GM20000 (cell line): ENCODE measurements at regions not wholly inside any gene's neighbourhood (a gene's known extent, or its start where the extent isn't known, plus 50 kb on each side); places are given as distances from the start of the nearest gene placed in this dataset.

Experiments used
- DNase-seq: peaks from one replicate; pipeline ENCODE4 v3.0.0; 2012; ENCODE audit warnings: low spot score
- TF ChIP-seq, protein P1 (sequence below): IDR thresholded peaks from 2 replicates; pipeline ENCODE4 v1.5.1; 2012; ENCODE audit warnings: mild to moderate bottlenecking, control low read depth; ENCODE audit errors: extremely low read depth, missing control alignments

DNA sequence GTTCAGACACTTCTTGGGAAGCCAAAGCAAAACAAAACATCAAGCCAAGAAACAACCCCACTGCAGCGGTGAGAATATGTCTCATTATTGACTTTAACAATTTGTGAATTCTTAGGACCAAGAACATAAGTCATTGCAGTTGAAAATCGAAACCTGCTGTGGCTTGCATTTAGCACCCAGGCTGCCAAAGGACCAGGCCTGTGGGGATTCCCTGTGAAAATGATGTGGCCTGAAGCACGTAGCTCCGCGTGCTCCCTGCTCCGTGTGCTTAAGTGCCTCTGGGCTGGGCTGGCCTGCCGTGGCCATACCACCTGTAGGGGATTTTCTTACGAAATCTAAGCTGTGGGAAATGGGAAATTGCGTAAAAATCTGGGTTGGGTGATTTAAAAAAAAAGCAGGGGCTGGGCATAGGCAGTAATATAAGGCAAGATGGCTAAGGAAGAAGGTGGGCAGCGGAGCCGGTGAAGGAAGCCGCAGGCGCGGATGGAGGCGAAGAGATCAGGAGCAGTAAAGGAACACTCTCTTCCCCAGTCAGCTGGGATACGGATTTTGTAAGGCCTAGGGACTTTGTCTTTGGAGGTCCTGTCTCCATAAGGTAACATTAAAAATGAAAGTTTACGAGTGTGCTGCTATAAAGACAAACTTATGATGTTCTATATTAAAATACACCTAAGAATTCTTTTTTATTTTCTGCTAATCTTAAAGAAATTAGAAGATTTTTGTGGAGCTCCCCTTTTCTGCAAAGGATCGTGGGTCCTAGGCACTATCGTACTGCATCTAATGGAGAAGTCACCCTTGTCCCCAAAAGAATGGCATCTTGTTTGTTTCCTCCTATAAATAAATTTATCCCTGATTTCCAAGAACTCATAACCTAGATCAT, 189.6 kb upstream of the SEMA6A start:
- peak; percentile 56 for DNase-seq
- TF ChIP-seq, protein P1, sequence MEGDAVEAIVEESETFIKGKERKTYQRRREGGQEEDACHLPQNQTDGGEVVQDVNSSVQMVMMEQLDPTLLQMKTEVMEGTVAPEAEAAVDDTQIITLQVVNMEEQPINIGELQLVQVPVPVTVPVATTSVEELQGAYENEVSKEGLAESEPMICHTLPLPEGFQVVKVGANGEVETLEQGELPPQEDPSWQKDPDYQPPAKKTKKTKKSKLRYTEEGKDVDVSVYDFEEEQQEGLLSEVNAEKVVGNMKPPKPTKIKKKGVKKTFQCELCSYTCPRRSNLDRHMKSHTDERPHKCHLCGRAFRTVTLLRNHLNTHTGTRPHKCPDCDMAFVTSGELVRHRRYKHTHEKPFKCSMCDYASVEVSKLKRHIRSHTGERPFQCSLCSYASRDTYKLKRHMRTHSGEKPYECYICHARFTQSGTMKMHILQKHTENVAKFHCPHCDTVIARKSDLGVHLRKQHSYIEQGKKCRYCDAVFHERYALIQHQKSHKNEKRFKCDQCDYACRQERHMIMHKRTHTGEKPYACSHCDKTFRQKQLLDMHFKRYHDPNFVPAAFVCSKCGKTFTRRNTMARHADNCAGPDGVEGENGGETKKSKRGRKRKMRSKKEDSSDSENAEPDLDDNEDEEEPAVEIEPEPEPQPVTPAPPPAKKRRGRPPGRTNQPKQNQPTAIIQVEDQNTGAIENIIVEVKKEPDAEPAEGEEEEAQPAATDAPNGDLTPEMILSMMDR: no peak

DNA sequence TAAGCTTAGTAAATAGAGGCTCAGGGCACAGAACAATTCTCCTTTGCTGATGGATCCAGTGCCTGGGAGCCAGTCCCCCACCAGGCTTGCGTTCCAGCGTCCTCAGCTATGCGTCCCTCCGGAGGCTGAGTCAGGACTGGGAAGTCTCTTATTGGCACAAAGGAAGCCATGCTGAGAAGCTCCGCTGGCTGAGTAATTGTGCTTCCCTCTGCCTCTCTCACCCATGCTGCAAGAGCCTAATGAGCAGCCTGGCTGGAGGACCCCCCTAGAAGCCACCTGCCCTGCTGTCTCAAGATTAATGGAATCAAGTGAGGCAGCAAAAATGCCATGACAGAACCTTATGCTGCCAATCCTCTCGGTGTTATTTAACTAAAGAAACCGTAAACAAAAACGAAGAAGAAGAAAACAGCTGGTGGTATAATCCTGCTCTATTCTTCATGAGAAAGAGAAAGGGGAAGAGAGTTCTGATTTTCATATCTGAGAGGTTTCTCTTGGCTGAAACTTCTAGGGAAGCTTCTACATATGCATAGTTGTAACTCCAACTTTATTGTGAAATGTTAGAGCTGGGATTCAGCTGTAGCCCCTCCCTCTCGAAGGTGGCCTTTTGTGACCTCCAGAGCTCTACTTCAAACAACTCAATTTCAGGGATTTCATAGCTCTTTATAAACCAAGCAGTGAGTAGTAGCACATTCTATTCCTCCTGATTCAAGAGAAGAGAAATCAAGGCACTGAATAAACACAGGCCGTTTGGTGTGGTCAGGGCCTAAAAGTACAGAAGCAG, 185.4 kb upstream of the SEMA6A start:
- TF ChIP-seq, protein P1: no peak
- no peak for DNase-seq

DNA sequence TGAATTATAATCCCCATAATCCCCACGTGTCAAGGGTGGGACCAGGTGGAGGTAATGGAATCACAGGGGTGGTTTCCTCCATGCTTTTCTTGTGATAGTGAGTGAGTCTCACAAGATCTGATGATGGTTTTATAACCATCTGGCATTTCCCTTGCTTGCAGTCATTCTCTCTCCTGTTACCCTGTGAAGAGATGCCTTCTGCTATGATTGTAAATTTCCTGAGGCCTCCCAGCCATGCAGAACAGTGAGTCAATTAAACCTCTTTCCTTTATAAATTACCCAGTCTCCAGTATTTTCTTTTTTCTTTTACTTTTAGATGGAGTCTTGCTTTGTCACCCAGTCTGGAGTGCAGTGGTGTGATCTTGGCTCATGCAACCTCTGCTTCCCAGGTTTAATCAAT, 182.7 kb upstream of the SEMA6A start:
- TF ChIP-seq, protein P1: no peak
- no peak for DNase-seq

DNA sequence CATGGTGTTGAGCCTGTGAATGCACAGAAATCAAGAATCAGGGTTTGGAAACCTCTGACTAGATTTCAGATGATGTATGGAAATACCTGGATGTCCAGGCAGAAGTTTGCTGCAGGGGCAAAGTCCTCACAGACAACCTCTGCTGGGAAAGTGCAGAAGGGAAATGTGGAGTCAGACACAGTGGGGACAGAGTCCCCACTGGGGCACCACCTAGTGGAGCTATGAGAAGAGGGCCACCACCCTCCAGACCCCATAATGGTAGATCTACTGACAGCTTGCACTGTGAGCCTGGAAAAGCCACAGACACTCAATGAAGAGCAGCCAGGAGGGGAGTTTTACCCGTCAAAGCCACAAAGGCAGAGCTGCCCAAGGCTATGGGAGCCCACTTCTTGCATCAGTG, 181.9 kb upstream of the SEMA6A start:
- no peak for DNase-seq
- TF ChIP-seq, protein P1: no peak

DNA sequence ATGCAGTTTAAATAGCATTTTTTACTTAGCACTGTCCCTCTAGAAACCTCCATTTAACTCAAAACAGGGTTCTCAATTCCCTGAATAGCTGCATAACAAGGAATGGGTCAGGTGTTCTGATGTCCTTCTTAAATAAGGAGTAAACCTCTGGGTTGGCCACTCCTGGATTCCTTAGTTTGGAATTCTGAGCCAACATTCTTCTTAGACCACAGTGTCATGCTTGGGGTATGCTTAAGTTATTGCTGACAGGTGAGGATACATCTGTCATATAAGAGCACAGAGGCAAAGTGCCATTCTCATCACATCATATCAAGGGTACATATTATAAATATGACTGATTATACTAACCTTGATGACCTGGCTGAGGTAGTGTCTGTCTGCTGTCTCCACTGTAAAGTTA, 179.9 kb upstream of the SEMA6A start:
- TF ChIP-seq, protein P1: no peak
- no peak for DNase-seq

DNA sequence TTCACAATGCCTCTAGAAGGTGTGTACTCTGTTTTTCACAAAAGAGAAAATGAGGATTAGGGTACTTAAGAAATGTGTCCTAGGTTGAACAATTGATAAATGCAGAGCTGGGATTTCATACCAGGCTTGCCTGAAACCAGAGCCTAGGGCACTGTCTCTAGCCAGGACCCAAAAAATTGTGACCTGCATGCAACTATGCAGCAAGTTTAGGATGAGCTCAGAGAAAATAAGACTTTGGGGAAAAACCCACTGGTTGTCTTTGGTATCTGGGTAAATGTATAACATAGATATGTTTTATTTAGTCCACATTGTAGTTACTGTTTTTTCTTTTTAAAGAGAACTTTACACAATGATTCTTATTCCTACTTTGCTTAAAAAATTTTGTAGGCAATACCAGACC, 177.1 kb upstream of the SEMA6A start:
- no peak for DNase-seq
- TF ChIP-seq, protein P1: no peak
